Endothelial cell of umbilical vein (primary cell): ENCODE measurements at regions not wholly inside any gene's neighbourhood (a gene's known extent, or its start where the extent isn't known, plus 50 kb on each side); places are given as distances from the start of the nearest gene placed in this dataset.

Experiments
- POLR2AphosphoS5 ChIP-seq: IDR thresholded peaks from 2 replicates; pipeline ENCODE4 v1.6.1; 2012; ENCODE audit warnings: low read depth, mild to moderate bottlenecking, control low read depth, low read length, moderate library complexity; ENCODE audit not compliant: insufficient read depth
- TF ChIP-seq, protein P1 (sequence below), 2 donors: IDR thresholded peaks; 1 replicate in 1 of 2; 2 replicates in 1 of 2; pipeline ENCODE4 v1.5.1; 2011; ENCODE audit warnings: low read length in 2 of 2, mild to moderate bottlenecking in 2 of 2, moderate library complexity in 2 of 2, control low read depth in 1 of 2, inconsistent platforms in 1 of 2, low read depth in 1 of 2; ENCODE audit not compliant: insufficient read depth in 1 of 2; ENCODE audit errors: extremely low read depth in 1 of 2

DNA sequence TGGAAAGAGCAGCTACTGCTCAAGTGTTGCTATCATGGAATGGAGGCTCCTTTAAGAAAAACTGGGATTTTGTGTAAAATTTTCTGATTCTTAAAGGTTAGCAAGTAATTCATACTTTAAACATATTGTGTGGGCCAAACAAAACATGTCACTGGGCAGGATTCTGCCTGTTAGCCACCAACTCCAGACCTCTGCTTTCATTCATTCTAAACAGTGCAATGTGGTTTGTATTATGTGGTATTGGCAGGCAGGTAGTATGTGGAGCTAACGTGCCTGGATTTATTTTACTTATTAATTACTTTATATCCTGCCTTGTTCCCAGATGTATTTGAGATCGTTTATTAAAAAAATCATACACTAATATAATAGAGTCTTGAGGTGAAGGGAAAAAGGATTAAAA lies 1521.3 kb upstream of the ACVR2A start:
- TF ChIP-seq POLR2AphosphoS5, result no peak
- TF ChIP-seq, protein P1, sequence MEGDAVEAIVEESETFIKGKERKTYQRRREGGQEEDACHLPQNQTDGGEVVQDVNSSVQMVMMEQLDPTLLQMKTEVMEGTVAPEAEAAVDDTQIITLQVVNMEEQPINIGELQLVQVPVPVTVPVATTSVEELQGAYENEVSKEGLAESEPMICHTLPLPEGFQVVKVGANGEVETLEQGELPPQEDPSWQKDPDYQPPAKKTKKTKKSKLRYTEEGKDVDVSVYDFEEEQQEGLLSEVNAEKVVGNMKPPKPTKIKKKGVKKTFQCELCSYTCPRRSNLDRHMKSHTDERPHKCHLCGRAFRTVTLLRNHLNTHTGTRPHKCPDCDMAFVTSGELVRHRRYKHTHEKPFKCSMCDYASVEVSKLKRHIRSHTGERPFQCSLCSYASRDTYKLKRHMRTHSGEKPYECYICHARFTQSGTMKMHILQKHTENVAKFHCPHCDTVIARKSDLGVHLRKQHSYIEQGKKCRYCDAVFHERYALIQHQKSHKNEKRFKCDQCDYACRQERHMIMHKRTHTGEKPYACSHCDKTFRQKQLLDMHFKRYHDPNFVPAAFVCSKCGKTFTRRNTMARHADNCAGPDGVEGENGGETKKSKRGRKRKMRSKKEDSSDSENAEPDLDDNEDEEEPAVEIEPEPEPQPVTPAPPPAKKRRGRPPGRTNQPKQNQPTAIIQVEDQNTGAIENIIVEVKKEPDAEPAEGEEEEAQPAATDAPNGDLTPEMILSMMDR (IDR thresholded peaks at IDR 0.05; ENCODE audit: extremely low read depth in 1 of 2, insufficient read depth in 1 of 2, low read depth in 1 of 2, low read length in 2 of 2), result no peak
